ENCODE measurements at regions not wholly inside any gene's neighbourhood (a gene's known extent, or its start where the extent isn't known, plus 50 kb on each side); places are given as distances from the start of the nearest gene placed in this dataset.

GRCh38 chr4:155570661-155571060 is 96.0 kb upstream of the GUCY1A1 start:
- Histone ChIP-seq H3K4me3 (ENCODE audit: low read depth, low read length) (no peak overlapping the region), H3K27me3 (replicated peaks) (no peaks in the 10 kb centered on the region), H3K36me3 (replicated peaks) (no peaks in the 10 kb centered on the region), H3K27ac (no peak overlapping the region)
- no peak for TF ChIP-seq CTCF (IDR thresholded peaks at IDR 0.05; ENCODE audit: low read depth, low read length, missing control alignments)
- no peak for DNase-seq
- in situ Hi-C loops (cut with HindIII; ENCODE audit: low pct_ligation_motif_present, low sequenced_read_pairs) = no loop called here

GRCh38 chr4:155569960-155570515 is 96.6 kb upstream of the GUCY1A1 start:
- no peak overlapping the region for H3K4me3 ChIP-seq (ENCODE audit: low read depth, low read length)
- no peaks in the 10 kb centered on the region for H3K27me3 ChIP-seq (replicated peaks)
- TF ChIP-seq CTCF (IDR thresholded peaks at IDR 0.05; ENCODE audit: low read depth, low read length, missing control alignments) = no peak
- in situ Hi-C loops (cut with HindIII; ENCODE audit: low pct_ligation_motif_present, low sequenced_read_pairs) = no loop called here
- no peak for DNase-seq
- no peaks in the 10 kb centered on the region for H3K36me3 ChIP-seq (replicated peaks)
- H3K27ac ChIP-seq = no peak overlapping the region

- in situ Hi-C loops (cut with HindIII; ENCODE audit: low pct_ligation_motif_present, low sequenced_read_pairs) = no loop called here
- no peak overlapping the region for H3K4me3 ChIP-seq (ENCODE audit: low read depth, low read length)
- no peaks in the 10 kb centered on the region for H3K27me3 ChIP-seq (replicated peaks)
- H3K36me3 ChIP-seq (replicated peaks) = no peaks in the 10 kb centered on the region
- no peak for DNase-seq
- no peak for TF ChIP-seq CTCF (IDR thresholded peaks at IDR 0.05; ENCODE audit: low read depth, low read length, missing control alignments)
- H3K27ac ChIP-seq = no peak overlapping the region
These were observed 97.2 kb upstream of the GUCY1A1 start for GRCh38 chr4:155569471-155569870.

GRCh38 chr4:155568641-155569220 is 97.9 kb upstream of the GUCY1A1 start:
- TF ChIP-seq CTCF (IDR thresholded peaks at IDR 0.05; ENCODE audit: low read depth, low read length, missing control alignments) = no peak
- no peaks in the 10 kb centered on the region for H3K36me3 ChIP-seq (replicated peaks)
- no peak overlapping the region for H3K27ac ChIP-seq
- no peak for DNase-seq
- in situ Hi-C loops (cut with HindIII; ENCODE audit: low pct_ligation_motif_present, low sequenced_read_pairs) = no loop called here
- H3K27me3 ChIP-seq (replicated peaks) = no peaks in the 10 kb centered on the region
- H3K4me3 ChIP-seq (ENCODE audit: low read depth, low read length) = no peak overlapping the region

- in situ Hi-C loops (cut with HindIII; ENCODE audit: low pct_ligation_motif_present, low sequenced_read_pairs) = no loop called here
- Histone ChIP-seq H3K36me3 (replicated peaks) (no peaks in the 10 kb centered on the region), H3K27ac (no peak overlapping the region), H3K4me3 (ENCODE audit: low read depth, low read length) (no peak overlapping the region), H3K27me3 (replicated peaks) (no peaks in the 10 kb centered on the region)
- TF ChIP-seq CTCF (IDR thresholded peaks at IDR 0.05; ENCODE audit: low read depth, low read length, missing control alignments) = no peak
- DNase-seq = no peak
These were observed 100.3 kb upstream of the GUCY1A1 start for GRCh38 chr4:155566354-155566753.

- H3K27me3 ChIP-seq (replicated peaks) = no peaks in the 10 kb centered on the region
- H3K4me3 ChIP-seq (ENCODE audit: low read depth, low read length) = no peak overlapping the region
- no peaks in the 10 kb centered on the region for H3K36me3 ChIP-seq (replicated peaks)
- no peak for DNase-seq
- in situ Hi-C loops (cut with HindIII; ENCODE audit: low pct_ligation_motif_present, low sequenced_read_pairs) = no loop called here
- no peak for TF ChIP-seq CTCF (IDR thresholded peaks at IDR 0.05; ENCODE audit: low read depth, low read length, missing control alignments)
- H3K27ac ChIP-seq = no peak overlapping the region
These were observed 100.9 kb upstream of the GUCY1A1 start for GRCh38 chr4:155565776-155566175.
